T-helper 1 cell (primary cell): ENCODE measurements at regions not wholly inside any gene's neighbourhood (a gene's known extent, or its start where the extent isn't known, plus 50 kb on each side); places are given as distances from the start of the nearest gene placed in this dataset.

Experiments
- DNase-seq, 5 donors: peaks; one replicate each; pipeline ENCODE4 v3.0.0-alpha.2; 2012 to 2020

- DNase-seq: no peak
Measured at GRCh38 chr2:38448692-38449410, 71.8 kb upstream of the ATL2 start.

- DNase-seq: no peak
Measured at GRCh38 chr2:38446906-38447561, 70.0 kb upstream of the ATL2 start.

- no peak for DNase-seq
Measured at GRCh38 chr2:38446418-38446817, 69.3 kb upstream of the ATL2 start.

GRCh38 chr2:38444247-38444646, 67.2 kb upstream of the ATL2 start:
- DNase-seq: no peak

GRCh38 chr2:38442643-38443541, 65.8 kb upstream of the ATL2 start:
- no peak for DNase-seq

- DNase-seq: no peak
Measured at GRCh38 chr2:38441346-38441745, 64.3 kb upstream of the ATL2 start.

- no peak for DNase-seq
Measured at GRCh38 chr2:38440655-38441054, 63.6 kb upstream of the ATL2 start.

- DNase-seq: no peak
Measured at GRCh38 chr2:38439863-38440262, 62.8 kb upstream of the ATL2 start.

- DNase-seq: no peak
Measured at GRCh38 chr2:38438883-38439612, 62.0 kb upstream of the ATL2 start.

GRCh38 chr2:38438133-38438882, 61.2 kb upstream of the ATL2 start:
- DNase-seq: no peak

GRCh38 chr2:38436227-38436664, 59.2 kb upstream of the ATL2 start:
- DNase-seq: no peak

GRCh38 chr2:38435775-38436174, 58.7 kb upstream of the ATL2 start:
- no peak for DNase-seq

GRCh38 chr2:38434595-38434994, 57.5 kb upstream of the ATL2 start:
- no peak for DNase-seq

- no peak for DNase-seq
Measured at GRCh38 chr2:38433607-38433975, 56.5 kb upstream of the ATL2 start.

GRCh38 chr2:38432820-38433606, 55.9 kb upstream of the ATL2 start:
- no peak for DNase-seq

GRCh38 chr2:38430597-38431207, 53.6 kb upstream of the ATL2 start:
- DNase-seq: no peak

GRCh38 chr2:38430196-38430595, 53.1 kb upstream of the ATL2 start:
- no peak for DNase-seq

GRCh38 chr2:38427936-38428335, 50.9 kb upstream of the ATL2 start:
- DNase-seq: no peak

GRCh38 chr2:38427054-38427453, 50.0 kb upstream of the ATL2 start:
- DNase-seq: no peak
